Kidney capillary endothelial cell (primary cell): ENCODE measurements at regions not wholly inside any gene's neighbourhood (a gene's known extent, or its start where the extent isn't known, plus 50 kb on each side); places are given as distances from the start of the nearest gene placed in this dataset.

Source experiments
- DNase-seq: peaks from one replicate; pipeline ENCODE4 v3.0.0-alpha.2; 2018; ENCODE audit warnings: low spot score

- no peak for DNase-seq
Observed at GRCh38 chr19:32105527-32106310, 239.7 kb upstream of the ZNF507 start.

GRCh38 chr19:32122258-32122657, 223.2 kb upstream of the ZNF507 start:
- DNase-seq = no peak

- DNase-seq = no peak
Observed at GRCh38 chr19:32123355-32123940, 222.0 kb upstream of the ZNF507 start.

- no peak for DNase-seq
Observed at GRCh38 chr19:32124585-32124984, 220.8 kb upstream of the ZNF507 start.

GRCh38 chr19:32129141-32129540, 216.3 kb upstream of the ZNF507 start:
- DNase-seq = no peak

GRCh38 chr19:32130332-32130731, 215.1 kb upstream of the ZNF507 start:
- DNase-seq = no peak

- no peak for DNase-seq
Observed at GRCh38 chr19:32131005-32131404, 214.4 kb upstream of the ZNF507 start.

GRCh38 chr19:32138416-32138815, 207.0 kb upstream of the ZNF507 start:
- no peak for DNase-seq

- no peak for DNase-seq
Observed at GRCh38 chr19:32141840-32142511, 203.4 kb upstream of the ZNF507 start.

GRCh38 chr19:32146664-32147063, 198.7 kb upstream of the ZNF507 start:
- DNase-seq = no peak

- DNase-seq = no peak
Observed at GRCh38 chr19:32150605-32151004, 194.8 kb upstream of the ZNF507 start.

- DNase-seq = no peak
Observed at GRCh38 chr19:32154418-32154817, 191.0 kb upstream of the ZNF507 start.

- DNase-seq = no peak
Observed at GRCh38 chr19:32164384-32164992, 180.9 kb upstream of the ZNF507 start.

GRCh38 chr19:32165141-32165540, 180.3 kb upstream of the ZNF507 start:
- no peak for DNase-seq

- DNase-seq = no peak
Observed at GRCh38 chr19:32165750-32166149, 179.7 kb upstream of the ZNF507 start.

- DNase-seq = no peak
Observed at GRCh38 chr19:32166238-32166637, 179.2 kb upstream of the ZNF507 start.

- no peak for DNase-seq
Observed at GRCh38 chr19:32168111-32168510, 177.3 kb upstream of the ZNF507 start.

- DNase-seq = no peak
Observed at GRCh38 chr19:32168606-32169005, 176.8 kb upstream of the ZNF507 start.

- DNase-seq = no peak
Observed at GRCh38 chr19:32171719-32172151, 173.7 kb upstream of the ZNF507 start.

GRCh38 chr19:32172566-32173160, 172.7 kb upstream of the ZNF507 start:
- DNase-seq = no peak

GRCh38 chr19:32173836-32174235, 171.6 kb upstream of the ZNF507 start:
- no peak for DNase-seq

- DNase-seq = no peak
Observed at GRCh38 chr19:32174386-32175113, 170.9 kb upstream of the ZNF507 start.
